NCI-H146 treated with DMSO at 0.1 percent for 48 hours (cell line): ENCODE measurements at regions not wholly inside any gene's neighbourhood (a gene's known extent, or its start where the extent isn't known, plus 50 kb on each side); places are given as distances from the start of the nearest gene placed in this dataset.

ENCODE experiments used
- DNase-seq: peaks from one replicate; lab custom pipeline; 2025; ENCODE audit not compliant: unreplicated experiment; lab: John Stamatoyannopoulos, UW

DNA sequence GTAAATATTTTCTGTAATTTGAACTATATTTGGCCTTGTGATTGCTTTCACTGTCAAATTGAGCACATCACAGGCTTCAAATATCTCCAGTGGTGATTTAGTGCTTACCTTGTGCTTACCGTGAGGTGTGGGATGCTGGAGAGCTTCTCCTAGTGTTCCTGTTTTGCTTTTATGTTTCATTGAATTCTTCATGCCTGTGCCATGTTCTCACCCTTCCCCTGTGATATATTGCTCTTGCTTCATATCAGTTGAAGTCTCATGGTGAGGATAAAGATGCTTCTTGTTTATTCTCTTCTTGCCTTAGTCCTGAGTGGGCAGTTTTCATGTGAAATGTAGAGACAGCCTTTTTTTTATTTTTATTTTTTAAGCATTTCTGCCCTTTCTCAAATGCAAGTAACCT, 198.0 kb upstream of the PDGFD start:
- DNase-seq, result no peak

- DNase-seq, result no peak
Measured at GRCh38 chr11:104352036-104352435, 188.1 kb upstream of the PDGFD start.

- DNase-seq, result no peak
Measured at GRCh38 chr11:104343578-104343977, 179.6 kb upstream of the PDGFD start.

- no peak for DNase-seq
Measured at GRCh38 chr11:104340590-104340989, 176.6 kb upstream of the PDGFD start.

- no peak for DNase-seq
Measured at GRCh38 chr11:104339380-104339831, 175.5 kb upstream of the PDGFD start.

GRCh38 chr11:104338186-104338585, 174.2 kb upstream of the PDGFD start:
- no peak for DNase-seq

DNA sequence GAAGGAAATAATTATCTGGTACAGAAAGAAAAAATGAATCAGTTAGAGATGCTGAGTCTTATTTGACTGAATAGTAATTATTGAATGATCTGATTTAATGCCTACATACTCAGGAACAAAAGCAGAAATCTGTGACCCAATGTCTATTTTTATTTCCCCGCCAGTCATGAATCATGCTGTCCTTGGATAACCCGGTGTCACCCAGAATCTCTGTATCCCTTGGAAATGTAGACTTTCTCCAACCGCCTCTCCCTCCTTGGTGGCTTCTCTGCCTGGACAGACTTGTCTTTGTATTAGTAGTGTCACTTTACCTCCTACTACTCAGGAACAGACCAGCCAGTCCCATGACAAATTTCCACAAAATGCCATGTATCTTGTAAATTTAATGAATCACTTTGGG, 173.3 kb upstream of the PDGFD start:
- no peak for DNase-seq

DNA sequence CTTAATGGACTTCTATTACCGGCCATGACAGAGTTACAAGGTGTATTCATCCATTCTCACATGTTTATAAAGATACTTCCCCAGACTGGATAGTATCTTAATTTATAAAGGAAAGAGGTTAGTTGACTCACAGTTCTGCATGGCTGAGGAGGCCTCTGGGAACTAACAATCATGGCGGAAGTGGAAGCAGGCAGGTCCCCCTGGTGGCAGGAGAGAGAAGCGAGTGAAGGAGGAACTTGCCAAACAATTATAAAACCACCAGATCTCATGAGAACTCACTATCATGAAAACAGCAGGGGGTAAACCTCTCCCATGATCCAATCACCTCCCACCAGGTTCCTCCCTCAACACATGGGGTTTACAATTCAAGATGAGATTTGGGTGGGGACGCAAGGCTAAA, 170.0 kb upstream of the PDGFD start:
- no peak for DNase-seq

DNA sequence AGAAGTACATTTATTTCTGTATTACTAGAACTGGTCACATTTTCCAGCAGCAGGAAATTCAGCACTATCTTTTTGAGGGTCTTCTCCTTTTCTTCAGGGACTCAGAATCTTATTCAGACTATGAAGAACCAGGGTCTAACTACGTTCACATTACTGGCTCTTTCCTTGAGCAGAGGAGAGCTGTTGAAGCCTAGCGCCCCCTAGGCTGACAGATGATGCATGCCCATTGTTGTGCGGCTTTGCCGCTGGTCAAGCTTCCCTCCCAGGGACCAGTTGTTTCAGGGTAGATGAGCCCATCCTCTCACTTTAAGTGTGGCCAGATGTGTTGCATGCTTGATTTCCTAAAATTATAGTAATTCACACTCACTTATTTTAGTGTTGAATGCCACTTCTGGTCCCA, 168.2 kb upstream of the PDGFD start:
- DNase-seq, result no peak

DNA sequence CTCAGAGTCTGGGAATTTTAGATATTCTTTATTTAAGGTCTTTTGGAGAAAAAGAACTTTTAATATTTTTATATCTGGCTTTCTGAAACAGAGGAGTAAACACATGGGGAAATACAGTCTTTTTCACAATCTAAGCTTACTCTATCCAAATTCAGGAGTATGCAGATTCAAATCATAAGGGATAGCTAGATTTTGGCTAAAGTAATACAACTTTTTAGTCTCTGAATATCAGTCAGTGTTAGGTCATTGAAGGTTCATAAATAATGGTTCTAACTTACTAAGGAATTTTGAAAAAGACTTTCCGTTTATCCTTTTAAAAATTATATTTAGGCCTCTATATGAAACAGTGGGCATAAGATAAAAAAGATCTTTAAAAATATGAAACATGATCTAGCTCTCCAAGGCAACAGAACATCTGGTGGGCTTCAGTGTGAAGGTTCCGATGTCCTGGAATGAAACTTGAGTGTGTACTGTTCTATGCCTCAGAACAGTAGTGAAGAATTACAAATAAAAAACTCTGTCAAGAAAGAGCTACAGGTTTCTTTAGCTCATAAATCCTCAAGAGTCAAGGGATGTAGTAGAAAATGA, 165.2 kb upstream of the PDGFD start:
- DNase-seq, result no peak

GRCh38 chr11:104328512-104328907, 164.6 kb upstream of the PDGFD start:
- no peak for DNase-seq

DNA sequence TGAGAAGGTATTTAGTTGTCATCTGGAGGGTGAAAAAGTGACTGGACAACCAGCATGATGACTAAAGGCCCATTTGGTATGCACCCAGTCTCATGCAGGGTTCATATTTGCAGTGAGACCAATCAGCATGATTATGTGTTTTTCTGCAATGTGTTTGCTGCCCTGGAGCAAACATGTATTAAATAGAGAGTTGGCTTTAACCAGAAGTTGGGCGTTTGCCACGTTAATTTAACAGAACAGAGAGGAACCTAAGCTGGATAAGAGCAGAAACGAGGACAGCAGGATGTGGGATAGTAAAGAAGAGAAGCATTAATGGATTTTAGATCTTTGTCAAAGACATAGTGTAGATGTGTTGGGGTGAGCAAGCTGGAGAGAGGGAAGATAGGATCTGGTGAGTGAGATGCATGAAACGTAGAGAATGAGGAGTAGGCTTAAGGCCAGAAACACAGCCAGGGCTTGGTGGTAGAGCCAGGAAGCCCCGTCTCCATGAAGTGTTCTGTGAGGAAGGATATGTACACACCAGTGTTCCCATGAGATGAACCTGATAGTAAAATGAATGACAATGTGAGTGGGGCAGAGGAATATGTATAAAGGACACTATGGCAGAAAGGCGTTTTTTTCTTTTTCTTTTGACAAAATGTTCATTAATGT, 164.0 kb upstream of the PDGFD start:
- DNase-seq, result no peak

GRCh38 chr11:104325093-104325492, 161.1 kb upstream of the PDGFD start:
- no peak for DNase-seq

DNA sequence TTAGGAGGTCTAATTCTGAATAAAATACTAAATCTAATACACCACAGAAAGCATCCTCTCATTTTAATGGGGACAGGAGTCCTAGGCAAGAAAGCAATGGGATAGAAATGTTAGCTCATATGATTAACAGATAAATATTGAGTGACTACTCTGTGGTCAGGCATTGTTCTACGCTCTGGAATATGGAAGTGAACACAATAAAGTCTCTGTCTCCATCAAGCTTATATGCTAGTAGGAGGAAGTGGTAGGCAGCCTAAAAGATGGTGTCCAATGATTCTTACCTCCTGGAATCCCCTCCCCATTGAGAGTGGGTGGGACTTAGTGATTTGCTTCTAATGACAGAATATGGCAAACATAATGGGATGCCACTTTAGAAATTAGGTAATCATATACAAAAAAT, 160.3 kb upstream of the PDGFD start:
- no peak for DNase-seq

GRCh38 chr11:104323841-104324240, 159.9 kb upstream of the PDGFD start:
- DNase-seq, result no peak

- no peak for DNase-seq
Measured at GRCh38 chr11:104322696-104323095, 158.7 kb upstream of the PDGFD start.

DNA sequence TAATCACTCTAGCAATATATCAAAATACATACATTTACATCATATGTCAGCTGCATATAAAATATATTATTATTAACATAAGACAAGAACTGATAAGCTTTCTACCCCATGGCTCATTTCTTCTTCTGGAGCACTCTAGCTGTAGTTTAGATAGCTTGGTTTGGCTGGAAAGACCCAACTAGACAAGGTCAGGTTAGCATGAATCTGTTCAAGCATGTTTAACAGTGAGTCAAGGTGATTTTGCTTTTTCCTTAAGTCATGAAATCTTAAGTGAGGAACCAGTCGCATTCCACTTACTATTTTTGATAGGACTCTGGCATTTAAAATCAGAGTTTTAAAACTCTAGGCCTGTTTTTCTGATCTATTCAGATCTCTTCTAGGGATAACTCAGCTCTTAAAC, 157.0 kb upstream of the PDGFD start:
- no peak for DNase-seq

DNA sequence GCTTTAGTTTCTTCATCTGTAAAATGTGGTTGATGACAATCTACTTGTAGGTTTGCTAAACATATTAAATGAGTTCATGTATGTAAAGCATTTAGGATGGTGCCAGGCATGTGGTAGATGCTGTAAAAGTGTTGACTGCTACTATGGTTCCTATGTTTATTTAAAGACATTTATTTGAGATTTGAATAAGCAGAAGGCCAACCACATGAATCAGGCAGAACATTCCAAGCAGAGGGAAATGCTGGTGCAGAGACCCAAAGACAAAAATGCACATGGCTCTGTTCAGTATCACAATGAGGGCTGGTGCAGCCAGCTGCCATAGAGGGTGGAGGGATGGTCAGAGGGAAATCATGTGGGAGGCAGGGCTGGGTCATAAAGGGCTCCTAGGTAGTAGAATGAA, 156.2 kb upstream of the PDGFD start:
- DNase-seq, result no peak

GRCh38 chr11:104319396-104319795, 155.4 kb upstream of the PDGFD start:
- DNase-seq, result no peak

- DNase-seq, result no peak
Measured at GRCh38 chr11:104306862-104307474, 143.0 kb upstream of the PDGFD start.

GRCh38 chr11:104301776-104302175, 137.8 kb upstream of the PDGFD start:
- DNase-seq, result no peak

GRCh38 chr11:104291646-104292045, 127.7 kb upstream of the PDGFD start:
- DNase-seq, result no peak

DNA sequence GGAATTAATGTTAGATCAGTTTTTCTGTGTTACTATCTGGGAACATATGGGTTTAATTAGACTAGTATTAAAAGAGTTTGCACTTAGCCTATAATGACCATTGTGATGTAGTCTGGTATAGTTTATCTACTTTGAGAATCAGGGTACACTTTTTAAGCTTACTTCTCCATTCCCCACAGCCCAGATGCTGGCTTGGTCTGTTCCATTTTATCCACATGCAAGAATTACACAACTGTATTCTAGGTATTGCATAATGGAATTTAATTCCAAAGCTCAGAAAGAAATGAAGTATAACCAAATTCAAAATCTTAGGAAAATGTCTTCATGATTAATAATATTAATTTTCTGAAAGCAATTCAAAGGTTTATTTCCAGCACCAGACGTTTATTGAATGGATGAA, 122.2 kb upstream of the PDGFD start:
- DNase-seq, result no peak
